ENCODE measurements at regions not wholly inside any gene's neighbourhood (a gene's known extent, or its start where the extent isn't known, plus 50 kb on each side); places are given as distances from the start of the nearest gene placed in this dataset.

- Histone ChIP-seq H3K23ac (ENCODE audit: low read length in 2 of 2) (no peak overlapping the region), H2AFZ (ENCODE audit: low read depth, low read length) (no peak overlapping the region), H2BK15ac (ENCODE audit: low read depth, poor library complexity, severe bottlenecking) (no peak overlapping the region), H2AK5ac (ENCODE audit: low read length, severe bottlenecking) (no peak overlapping the region), H3K27me3 (ENCODE audit: control insufficient read depth in 1 of 2, insufficient read depth in 1 of 2, low read length in 2 of 2) (peaks cover 0 to 37% of the 10 kb centered on the region in 2 experiments), H3K9me3 (ENCODE audit: control insufficient read depth, low read length) (no peaks in the 10 kb centered on the region), H2BK120ac (ENCODE audit: low read depth, low read length) (no peak overlapping the region), H3K4ac (ENCODE audit: low read depth in 1 of 2, low read length in 2 of 2) (no peak overlapping the region), H3K9ac (ENCODE audit: low read length) (no peak overlapping the region), H2BK12ac (ENCODE audit: low read length in 2 of 2) (no peak overlapping the region), H3K4me1 (ENCODE audit: control insufficient read depth, insufficient read depth, low read depth, low read length) (peaks cover 2% of the 10 kb centered on the region), H3K36me3 (ENCODE audit: control insufficient read depth in 1 of 2, insufficient read depth in 2 of 2, low read depth in 1 of 2, low read length in 2 of 2) (no peaks in the 10 kb centered on the region), H3K4me2 (ENCODE audit: low read length, poor library complexity, severe bottlenecking) (no peak overlapping the region), H3K18ac (ENCODE audit: low read depth in 1 of 2, low read length in 2 of 2) (no peak overlapping the region), H3K27ac (ENCODE audit: low read length, poor library complexity, severe bottlenecking) (no peak overlapping the region), H3K4me3 (ENCODE audit: insufficient read depth in 1 of 2, low read depth in 1 of 2, low read length in 2 of 2) (no peak overlapping the region), H2BK5ac (ENCODE audit: low read depth, low read length, poor library complexity, severe bottlenecking) (no peak overlapping the region), H4K8ac (ENCODE audit: low read length) (no peak overlapping the region), H3K14ac (ENCODE audit: low read length in 2 of 2) (no peak overlapping the region), H3K79me1 (replicated peaks; ENCODE audit: low read length, poor library complexity, severe bottlenecking) (no peaks in the 10 kb centered on the region), H4K91ac (ENCODE audit: low read length) (no peak overlapping the region)
- 80% methylated on average over 11 of the region's 11 CpGs for WGBS
- DNase-seq = no peak
Observed at GRCh38 chr2:71941726-71942525, 205.7 kb downstream of the CYP26B1 start.

DNA sequence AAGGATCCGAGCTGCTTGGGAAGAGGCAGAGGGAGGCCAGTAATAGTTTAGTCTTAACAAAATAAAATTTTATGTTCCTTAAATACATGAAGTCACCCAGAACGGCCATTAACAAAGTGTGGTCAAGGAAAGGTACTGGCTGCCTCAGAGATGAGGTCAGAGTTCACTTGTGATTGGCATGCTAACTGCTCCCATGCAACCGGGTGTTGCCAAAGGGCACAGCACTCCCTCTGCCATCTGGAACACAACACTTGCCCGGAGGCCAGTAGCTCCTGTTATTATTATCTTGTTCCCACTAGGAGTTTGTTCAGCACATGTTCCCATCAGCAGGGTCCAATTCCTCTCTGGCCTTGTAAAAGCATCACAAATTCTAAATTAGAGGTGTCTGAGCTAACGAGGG, 207.0 kb downstream of the CYP26B1 start:
- no peak overlapping the region for H4K8ac ChIP-seq (ENCODE audit: low read length)
- 86% methylated on average over 4 of the region's 5 CpGs for whole genome bisulfite sequencing
- peaks cover 2% of the 10 kb centered on the region for H3K4me1 ChIP-seq (ENCODE audit: control insufficient read depth, insufficient read depth, low read depth, low read length)
- H3K27ac ChIP-seq (ENCODE audit: low read length, poor library complexity, severe bottlenecking) = no peak overlapping the region
- no peak overlapping the region for H2BK15ac ChIP-seq (ENCODE audit: low read depth, poor library complexity, severe bottlenecking)
- no peak overlapping the region for H3K14ac ChIP-seq (ENCODE audit: low read length in 2 of 2)
- H3K9ac ChIP-seq (ENCODE audit: low read length) = no peak overlapping the region
- no peak overlapping the region for H4K91ac ChIP-seq (ENCODE audit: low read length)
- no peak overlapping the region for H3K18ac ChIP-seq (ENCODE audit: low read depth in 1 of 2, low read length in 2 of 2)
- no peak overlapping the region for H2BK12ac ChIP-seq (ENCODE audit: low read length in 2 of 2)
- no peak for DNase-seq
- no peak overlapping the region for H2AK5ac ChIP-seq (ENCODE audit: low read length, severe bottlenecking)
- no peaks in the 10 kb centered on the region for H3K79me1 ChIP-seq (replicated peaks; ENCODE audit: low read length, poor library complexity, severe bottlenecking)
- H3K9me3 ChIP-seq (ENCODE audit: control insufficient read depth, low read length) = no peaks in the 10 kb centered on the region
- H2AFZ ChIP-seq (ENCODE audit: low read depth, low read length) = no peak overlapping the region
- no peak overlapping the region for H3K4me2 ChIP-seq (ENCODE audit: low read length, poor library complexity, severe bottlenecking)
- H3K23ac ChIP-seq (ENCODE audit: low read length in 2 of 2) = no peak overlapping the region
- H3K4ac ChIP-seq (ENCODE audit: low read depth in 1 of 2, low read length in 2 of 2) = no peak overlapping the region
- peaks cover 0 to 43% of the 10 kb centered on the region in 2 experiments for H3K27me3 ChIP-seq (ENCODE audit: control insufficient read depth in 1 of 2, insufficient read depth in 1 of 2, low read length in 2 of 2)
- no peak overlapping the region for H3K4me3 ChIP-seq (ENCODE audit: insufficient read depth in 1 of 2, low read depth in 1 of 2, low read length in 2 of 2)
- no peak overlapping the region for H2BK120ac ChIP-seq (ENCODE audit: low read depth, low read length)
- no peak overlapping the region for H2BK5ac ChIP-seq (ENCODE audit: low read depth, low read length, poor library complexity, severe bottlenecking)
- H3K36me3 ChIP-seq (ENCODE audit: control insufficient read depth in 1 of 2, insufficient read depth in 2 of 2, low read depth in 1 of 2, low read length in 2 of 2) = no peaks in the 10 kb centered on the region

- no peak overlapping the region for H2BK15ac ChIP-seq (ENCODE audit: low read depth, poor library complexity, severe bottlenecking)
- no peak overlapping the region for H2BK120ac ChIP-seq (ENCODE audit: low read depth, low read length)
- H3K9me3 ChIP-seq (ENCODE audit: control insufficient read depth, low read length) = no peaks in the 10 kb centered on the region
- H3K14ac ChIP-seq (ENCODE audit: low read length in 2 of 2) = no peak overlapping the region
- H3K4ac ChIP-seq (ENCODE audit: low read depth in 1 of 2, low read length in 2 of 2) = no peak overlapping the region
- DNase-seq = no peak
- no peak overlapping the region for H3K23ac ChIP-seq (ENCODE audit: low read length in 2 of 2)
- H3K4me1 ChIP-seq (ENCODE audit: control insufficient read depth, insufficient read depth, low read depth, low read length) = peaks cover 2% of the 10 kb centered on the region
- H3K27ac ChIP-seq (ENCODE audit: low read length, poor library complexity, severe bottlenecking) = no peak overlapping the region
- no peak overlapping the region for H2BK12ac ChIP-seq (ENCODE audit: low read length in 2 of 2)
- no peak overlapping the region for H2AFZ ChIP-seq (ENCODE audit: low read depth, low read length)
- H3K18ac ChIP-seq (ENCODE audit: low read depth in 1 of 2, low read length in 2 of 2) = no peak overlapping the region
- no peak overlapping the region for H2AK5ac ChIP-seq (ENCODE audit: low read length, severe bottlenecking)
- no peaks in the 10 kb centered on the region for H3K79me1 ChIP-seq (replicated peaks; ENCODE audit: low read length, poor library complexity, severe bottlenecking)
- H2BK5ac ChIP-seq (ENCODE audit: low read depth, low read length, poor library complexity, severe bottlenecking) = no peak overlapping the region
- no peak overlapping the region for H3K4me2 ChIP-seq (ENCODE audit: low read length, poor library complexity, severe bottlenecking)
- H3K4me3 ChIP-seq (ENCODE audit: insufficient read depth in 1 of 2, low read depth in 1 of 2, low read length in 2 of 2) = no peak overlapping the region
- no peak overlapping the region for H3K9ac ChIP-seq (ENCODE audit: low read length)
- H4K8ac ChIP-seq (ENCODE audit: low read length) = no peak overlapping the region
- no peak overlapping the region for H4K91ac ChIP-seq (ENCODE audit: low read length)
- peaks cover 0 to 38% of the 10 kb centered on the region in 2 experiments for H3K27me3 ChIP-seq (ENCODE audit: control insufficient read depth in 1 of 2, insufficient read depth in 1 of 2, low read length in 2 of 2)
- WGBS = 89% methylated on average over 11 of the region's 13 CpGs
- no peaks in the 10 kb centered on the region for H3K36me3 ChIP-seq (ENCODE audit: control insufficient read depth in 1 of 2, insufficient read depth in 2 of 2, low read depth in 1 of 2, low read length in 2 of 2)
Observed at GRCh38 chr2:71939588-71940535, 207.8 kb downstream of the CYP26B1 start.

Measured in mesenchymal stem cell (in vitro differentiated cells and primary cell).